ENCODE measurements at regions not wholly inside any gene's neighbourhood (a gene's known extent, or its start where the extent isn't known, plus 50 kb on each side); places are given as distances from the start of the nearest gene placed in this dataset.

- H3F3A ChIP-seq (ENCODE audit: insufficient read depth, low read length, poor library complexity, severe bottlenecking), result no peaks in the 10 kb centered on the region
- no peaks in the 10 kb centered on the region for H3K79me2 ChIP-seq (replicated peaks; ENCODE audit: insufficient read depth, low read length)
- no peaks in the 10 kb centered on the region for H3K27me3 ChIP-seq (ENCODE audit: insufficient read depth, low read depth, low read length)
- H3K4me3 ChIP-seq (ENCODE audit: low read length), result no peak overlapping the region
- H2AFZ ChIP-seq (ENCODE audit: low read depth, low read length), result no peak overlapping the region
- no peak for TF ChIP-seq POLR2AphosphoS5 (IDR thresholded peaks at IDR 0.05)
- no peak for TF ChIP-seq EP300 (conservative IDR thresholded peaks at IDR 0.05; ENCODE audit: poor library complexity, severe bottlenecking)
- TF ChIP-seq REST (IDR thresholded peaks at IDR 0.05; ENCODE audit: borderline replicate concordance), result no peak
- TF ChIP-seq SMC3 (conservative IDR thresholded peaks at IDR 0.05; ENCODE audit: poor library complexity), result no peak
- TF ChIP-seq RAD21 (conservative IDR thresholded peaks at IDR 0.05), result no peak
- TF ChIP-seq CTCF (IDR thresholded peaks at IDR 0.05; ENCODE audit: poor library complexity, severe bottlenecking), result no peak
- no peak for TF ChIP-seq EZH2 (IDR thresholded peaks at IDR 0.05; ENCODE audit: borderline replicate concordance, insufficient read depth, low read length, poor library complexity, severe bottlenecking)
- no peak for TF ChIP-seq MXI1 (conservative IDR thresholded peaks at IDR 0.05; ENCODE audit: poor library complexity, severe bottlenecking)
- no peak for TF ChIP-seq TAF1 (IDR thresholded peaks at IDR 0.05; ENCODE audit: low read depth)
- H3K9me3 ChIP-seq (ENCODE audit: low read length), result no peaks in the 10 kb centered on the region
- H3K36me3 ChIP-seq (ENCODE audit: insufficient read depth, low read length), result no peaks in the 10 kb centered on the region
- no peaks in the 10 kb centered on the region for H4K20me1 ChIP-seq (ENCODE audit: insufficient read depth)
- H3K9ac ChIP-seq (ENCODE audit: low read length), result no peak overlapping the region
- no peak overlapping the region for H3K4me2 ChIP-seq (ENCODE audit: low read length)
- no peak overlapping the region for H3K27ac ChIP-seq (ENCODE audit: low read length)
- H3K9me2 ChIP-seq (ENCODE audit: insufficient read depth, low read length), result no peaks in the 10 kb centered on the region
These were observed 108.9 kb upstream of the BTBD3 start for GRCh38 chr20:11808841-11809240.

GRCh38 chr20:11810311-11811083, 107.2 kb upstream of the BTBD3 start:
- no peaks in the 10 kb centered on the region for H3K79me2 ChIP-seq (replicated peaks; ENCODE audit: insufficient read depth, low read length)
- no peaks in the 10 kb centered on the region for H3F3A ChIP-seq (ENCODE audit: insufficient read depth, low read length, poor library complexity, severe bottlenecking)
- TF ChIP-seq MXI1 (conservative IDR thresholded peaks at IDR 0.05; ENCODE audit: poor library complexity, severe bottlenecking) (no peak), RAD21 (conservative IDR thresholded peaks at IDR 0.05) (no peak), TAF1 (IDR thresholded peaks at IDR 0.05; ENCODE audit: low read depth) (no peak), SMC3 (conservative IDR thresholded peaks at IDR 0.05; ENCODE audit: poor library complexity) (no peak), CTCF (IDR thresholded peaks at IDR 0.05; ENCODE audit: poor library complexity, severe bottlenecking) (no peak), REST (IDR thresholded peaks at IDR 0.05; ENCODE audit: borderline replicate concordance) (no peak), EP300 (conservative IDR thresholded peaks at IDR 0.05; ENCODE audit: poor library complexity, severe bottlenecking) (no peak), POLR2AphosphoS5 (IDR thresholded peaks at IDR 0.05) (no peak), EZH2 (IDR thresholded peaks at IDR 0.05; ENCODE audit: borderline replicate concordance, insufficient read depth, low read length, poor library complexity, severe bottlenecking) (no peak)
- no peaks in the 10 kb centered on the region for H3K27me3 ChIP-seq (ENCODE audit: insufficient read depth, low read depth, low read length)
- no peaks in the 10 kb centered on the region for H3K36me3 ChIP-seq (ENCODE audit: insufficient read depth, low read length)
- H3K27ac ChIP-seq (ENCODE audit: low read length), result no peak overlapping the region
- H3K9me2 ChIP-seq (ENCODE audit: insufficient read depth, low read length), result no peaks in the 10 kb centered on the region
- H3K4me3 ChIP-seq (ENCODE audit: low read length), result no peak overlapping the region
- no peak overlapping the region for H3K4me2 ChIP-seq (ENCODE audit: low read length)
- H3K9ac ChIP-seq (ENCODE audit: low read length), result no peak overlapping the region
- H4K20me1 ChIP-seq (ENCODE audit: insufficient read depth), result no peaks in the 10 kb centered on the region
- no peaks in the 10 kb centered on the region for H3K9me3 ChIP-seq (ENCODE audit: low read length)
- no peak overlapping the region for H2AFZ ChIP-seq (ENCODE audit: low read depth, low read length)

All from neural cell (in vitro differentiated cells).